GM21619 (cell line): ENCODE measurements at regions not wholly inside any gene's neighbourhood (a gene's known extent, or its start where the extent isn't known, plus 50 kb on each side); places are given as distances from the start of the nearest gene placed in this dataset.

Experiments used
- ATAC-seq: cut with Tn5 transposase; IDR thresholded peaks from one replicate; pipeline ENCODE4 v1.9.1; 2021; ENCODE audit not compliant: unreplicated experiment

- ATAC-seq = no peak
Measured at GRCh38 chr20:22652681-22653588, 68.6 kb upstream of the FOXA2 start.

DNA sequence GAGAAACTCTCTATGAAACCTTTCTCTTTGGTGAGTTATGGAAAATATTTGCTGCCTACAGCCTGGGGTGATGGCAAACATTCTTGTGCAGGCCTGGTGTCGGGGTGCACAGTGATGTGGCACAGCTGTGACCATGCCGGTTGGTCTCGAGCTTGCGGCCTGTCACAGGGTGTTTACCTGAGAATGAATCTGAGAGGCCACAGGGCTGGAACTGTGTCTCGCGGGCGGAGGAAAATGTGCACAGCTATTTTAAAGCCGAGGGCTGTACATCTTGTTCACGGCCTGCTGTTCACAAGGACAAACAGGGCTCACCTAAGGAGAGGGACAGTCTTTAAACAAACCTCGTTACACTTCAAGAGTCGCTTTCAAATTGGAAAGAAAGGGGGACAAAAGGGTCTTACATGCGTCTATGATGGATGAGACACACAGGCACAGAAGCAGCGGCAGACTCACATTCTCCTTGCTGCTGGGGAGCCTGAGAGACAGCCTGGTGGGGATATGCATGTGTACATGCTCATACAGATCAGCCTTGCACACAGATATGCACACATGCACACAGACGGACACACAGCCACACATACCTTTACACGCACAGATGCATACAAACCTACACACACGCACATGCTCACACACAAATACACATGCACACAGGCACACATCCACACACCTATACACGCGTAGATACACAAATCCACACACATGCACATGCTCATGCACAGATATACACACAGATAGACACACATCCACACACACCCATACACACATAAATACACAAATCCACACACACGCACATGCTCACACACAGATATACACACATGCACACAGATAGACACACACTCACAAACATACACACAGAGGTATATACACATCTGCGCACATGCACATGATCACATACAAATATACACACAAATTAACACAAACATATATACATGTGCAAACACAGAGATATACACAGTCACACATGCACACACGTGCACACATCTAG lies 69.6 kb upstream of the FOXA2 start:
- ATAC-seq = no peak

DNA sequence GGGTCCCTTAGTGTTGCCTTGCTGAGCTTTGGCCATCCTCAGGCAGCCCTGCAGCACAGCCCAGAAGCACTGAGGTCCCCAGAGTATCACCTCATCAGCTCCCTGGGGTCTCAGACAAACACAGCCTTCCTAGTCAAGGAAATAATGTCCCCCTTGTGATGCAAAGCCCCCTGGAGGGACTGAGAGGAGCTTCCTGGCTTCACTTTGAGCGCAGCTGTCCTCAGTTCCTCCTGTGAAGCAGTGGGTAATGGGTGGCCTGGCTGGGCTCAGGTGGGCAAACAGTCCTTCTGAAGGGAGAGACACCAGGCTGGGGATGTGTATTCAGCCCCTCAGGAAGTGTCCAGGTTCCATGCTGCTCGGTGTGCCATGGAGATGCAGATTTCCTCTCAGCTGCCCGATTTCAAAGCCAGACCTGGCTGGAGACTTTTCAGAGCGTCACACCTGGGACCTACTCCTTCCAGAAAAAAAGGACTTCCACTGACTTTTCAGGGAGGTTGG lies 79.2 kb upstream of the FOXA2 start:
- no peak for ATAC-seq

- ATAC-seq = no peak
Measured at GRCh38 chr20:22667198-22667597, 82.8 kb upstream of the FOXA2 start.

DNA sequence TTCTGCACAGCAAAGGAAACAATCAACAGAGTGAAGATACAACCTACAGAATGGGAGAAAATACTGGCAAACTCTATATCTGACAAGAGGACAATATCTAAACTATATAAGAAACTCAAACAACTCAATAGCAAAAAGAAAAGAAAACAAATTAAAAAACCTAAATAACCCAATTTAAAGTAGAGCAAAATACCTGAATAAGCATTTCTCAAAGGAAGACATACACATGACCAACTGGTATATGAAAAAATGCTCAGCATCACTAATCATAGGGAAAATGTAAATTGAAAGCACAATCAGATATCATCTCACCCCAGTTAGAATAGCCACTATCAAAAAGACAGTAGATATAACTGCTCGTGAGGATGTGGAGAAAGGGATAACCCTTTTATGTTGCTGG lies 87.8 kb upstream of the FOXA2 start:
- ATAC-seq = no peak

DNA sequence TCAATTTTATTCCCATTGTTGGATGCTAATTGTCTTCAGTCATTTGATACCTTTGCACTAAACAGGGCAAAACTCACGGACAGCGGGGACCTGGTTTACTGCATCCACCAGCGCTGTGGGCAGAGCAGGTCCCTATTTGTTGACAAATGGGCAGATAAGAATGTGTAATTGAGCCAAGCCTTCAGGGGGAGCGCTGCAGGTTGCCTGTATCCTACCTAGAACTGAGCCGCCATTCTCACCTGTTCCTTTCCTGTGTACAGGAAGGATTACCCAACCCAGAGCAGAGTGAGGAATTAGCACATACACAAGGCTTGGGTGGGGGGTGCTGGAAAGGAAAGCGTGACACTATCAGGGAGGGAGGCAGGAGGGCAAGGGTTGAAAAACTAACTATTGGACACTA lies 89.1 kb upstream of the FOXA2 start:
- ATAC-seq = no peak

GRCh38 chr20:22675341-22675740 lies 91.0 kb upstream of the FOXA2 start:
- ATAC-seq = no peak

DNA sequence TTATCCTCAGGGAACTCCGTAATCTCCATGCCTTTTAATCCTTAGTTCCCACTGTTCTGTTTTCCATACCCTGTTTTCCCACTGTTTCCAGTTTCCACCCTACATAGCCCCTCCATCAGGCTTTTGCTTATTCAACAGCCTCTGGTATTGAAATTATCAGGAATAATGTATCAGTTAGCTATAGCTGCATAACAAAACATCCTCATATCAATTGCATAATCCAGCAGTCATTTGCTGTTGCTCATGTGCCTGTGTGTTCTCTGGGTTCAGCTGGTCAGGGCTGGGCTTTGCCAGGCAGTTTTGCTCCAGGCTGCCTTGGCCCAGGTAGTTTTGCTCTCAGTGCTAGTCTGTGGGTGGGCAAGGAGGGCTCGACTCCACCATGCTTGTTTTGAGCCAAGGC lies 94.3 kb upstream of the FOXA2 start:
- ATAC-seq = no peak

DNA sequence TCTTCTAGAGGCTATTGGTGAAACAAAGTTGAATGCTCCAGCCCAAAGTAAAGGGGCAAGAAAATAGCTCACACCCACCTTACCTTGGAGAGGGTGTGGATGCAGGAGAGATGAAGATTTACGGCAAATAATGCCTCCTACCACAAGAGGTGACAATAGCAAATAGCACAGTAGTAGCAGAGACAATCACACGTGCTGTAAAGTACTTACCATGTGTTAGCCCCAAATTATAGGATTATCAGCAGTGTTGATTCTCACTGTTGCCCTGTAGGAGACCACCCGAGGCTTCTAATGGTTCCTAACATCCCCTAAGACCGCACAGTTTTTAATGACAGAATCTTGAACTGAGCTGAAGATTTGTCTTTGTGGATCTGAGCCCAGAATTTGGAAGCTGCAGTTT lies 94.8 kb upstream of the FOXA2 start:
- no peak for ATAC-seq

GRCh38 chr20:22680031-22680740 lies 95.8 kb upstream of the FOXA2 start:
- no peak for ATAC-seq

DNA sequence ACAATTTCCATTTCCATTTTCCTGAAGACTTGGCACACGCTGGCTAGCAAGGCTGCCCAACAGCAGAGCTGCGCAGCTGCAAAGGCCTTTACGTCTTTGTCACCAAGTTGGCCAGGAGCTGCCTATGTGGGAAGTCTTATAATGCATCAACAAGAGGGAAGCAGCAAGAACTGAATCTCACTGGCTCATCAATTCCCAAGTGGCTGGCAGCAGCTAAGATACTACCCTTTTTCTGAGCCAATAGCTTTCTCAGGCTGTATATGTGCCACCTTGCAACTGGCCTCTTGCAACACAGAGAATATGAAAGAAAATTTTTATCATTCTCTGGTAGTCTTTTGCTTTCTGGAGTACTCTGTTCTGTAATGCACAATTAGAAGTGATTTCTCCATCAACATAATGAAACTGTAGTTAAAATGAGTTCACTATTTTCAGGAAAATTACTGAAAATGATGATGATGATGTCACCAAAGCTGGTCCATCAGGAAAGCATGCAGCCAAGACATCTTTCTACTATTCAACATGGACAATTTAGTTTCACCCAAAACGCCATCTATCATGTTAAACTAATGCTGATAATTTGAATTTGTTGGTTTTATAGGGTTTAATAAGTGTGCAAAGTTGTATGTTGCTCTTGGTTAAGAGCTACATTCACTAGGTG lies 97.3 kb upstream of the FOXA2 start:
- no peak for ATAC-seq

GRCh38 chr20:22682381-22682780 lies 98.0 kb upstream of the FOXA2 start:
- no peak for ATAC-seq

- no peak for ATAC-seq
Measured at GRCh38 chr20:22684072-22684762, 99.8 kb upstream of the FOXA2 start.

DNA sequence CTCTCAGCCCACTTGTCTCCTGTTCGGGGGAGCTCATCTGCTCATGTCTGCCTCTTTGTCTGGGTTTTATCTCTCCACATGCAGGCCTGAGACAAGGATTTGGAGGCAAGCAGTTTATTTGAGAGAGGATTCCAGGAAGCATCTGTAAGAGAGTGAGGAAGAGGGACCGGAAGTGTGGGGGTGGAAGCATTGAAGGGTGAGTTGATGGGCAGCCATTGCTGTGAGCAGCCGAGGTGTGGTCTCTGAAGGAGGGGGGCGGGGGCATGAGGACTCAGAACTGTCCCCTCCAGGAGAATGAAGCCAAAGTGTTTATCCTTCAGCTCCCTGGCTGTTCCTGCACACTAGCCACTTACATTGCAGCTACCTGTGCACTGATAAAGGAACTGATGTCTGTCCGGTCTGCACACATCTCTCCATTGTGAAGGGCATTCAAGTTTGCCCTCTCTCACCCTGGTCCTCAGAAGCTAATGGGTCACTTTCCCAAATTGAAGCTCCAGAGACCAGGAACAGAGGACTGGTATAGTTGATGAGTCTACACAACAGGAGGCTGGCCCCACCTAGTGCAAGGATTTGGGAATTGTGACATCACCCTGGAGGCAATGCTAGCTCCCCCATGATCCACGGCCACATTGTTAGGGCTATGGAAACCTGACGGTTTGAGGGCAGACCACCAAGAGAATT lies 100.5 kb upstream of the FOXA2 start:
- no peak for ATAC-seq

- ATAC-seq = no peak
Measured at GRCh38 chr20:22686097-22686496, 101.7 kb upstream of the FOXA2 start.

DNA sequence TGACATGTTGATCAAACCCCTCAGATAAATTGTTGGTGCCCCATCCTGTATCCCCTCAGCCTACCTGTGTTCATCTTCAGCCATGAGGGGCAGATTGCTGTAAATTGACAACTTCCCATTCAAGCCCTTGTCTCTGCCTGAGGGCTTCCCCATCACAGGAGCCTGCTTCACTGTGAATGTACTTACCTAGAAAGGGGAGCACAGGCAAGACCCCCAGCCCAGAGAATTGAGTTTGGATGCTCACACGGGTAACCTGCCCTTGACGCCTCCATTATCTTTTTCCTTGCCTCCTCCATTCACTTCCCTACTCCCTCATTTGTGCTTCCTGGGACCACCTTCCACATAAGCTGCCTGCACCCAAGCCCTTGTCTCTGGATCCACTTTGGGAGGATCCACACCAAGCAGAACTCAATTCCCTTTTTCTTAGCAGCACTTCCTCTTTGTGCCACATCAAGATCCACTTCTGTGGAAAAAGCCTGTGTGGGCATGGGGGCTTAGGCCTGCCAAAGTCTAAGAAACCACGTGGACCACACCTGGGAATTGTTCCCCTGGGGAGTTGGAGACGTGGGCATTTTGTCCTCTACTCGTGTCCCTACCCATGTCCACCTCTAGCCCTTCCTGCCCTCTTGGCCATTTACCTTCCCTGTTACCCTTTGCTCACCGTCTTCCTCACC lies 103.4 kb upstream of the FOXA2 start:
- ATAC-seq = no peak

DNA sequence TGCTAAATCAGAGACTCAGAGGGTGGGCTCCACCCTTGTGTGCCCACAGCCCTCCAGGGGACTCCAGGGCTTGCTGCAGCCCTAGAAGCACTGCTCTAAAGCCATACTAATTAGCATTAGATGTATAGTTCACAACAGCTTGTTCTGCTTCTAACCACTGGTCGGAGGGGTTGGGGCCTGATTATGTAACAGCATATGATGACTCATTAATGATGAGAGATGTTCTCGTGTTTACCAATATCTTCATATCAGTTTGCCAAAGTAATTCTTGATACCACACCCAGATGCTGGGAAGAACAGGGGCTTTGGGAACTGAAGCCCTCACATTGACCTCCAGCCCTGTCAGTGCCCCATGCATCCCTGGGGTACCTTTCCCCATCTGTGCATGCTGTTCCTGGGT lies 104.1 kb upstream of the FOXA2 start:
- ATAC-seq = no peak

DNA sequence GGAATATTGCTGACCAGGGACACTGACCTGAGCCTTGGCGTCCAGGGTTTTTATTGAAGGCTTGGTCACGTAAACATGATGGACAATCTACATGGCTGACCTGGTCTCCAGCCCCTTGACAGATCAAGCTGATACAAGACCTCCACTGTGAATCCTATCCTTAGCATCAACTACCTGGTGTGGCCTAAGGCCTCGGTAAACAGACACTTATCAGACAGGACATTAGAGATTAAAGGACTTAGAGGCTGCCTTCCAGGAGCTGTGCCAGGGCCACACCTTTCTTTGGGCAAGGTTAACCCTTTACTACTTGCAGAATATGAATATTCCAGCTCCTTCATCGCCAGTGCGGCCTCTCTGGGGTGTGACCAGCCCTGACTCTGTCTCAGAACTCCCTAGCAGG lies 104.9 kb upstream of the FOXA2 start:
- no peak for ATAC-seq

DNA sequence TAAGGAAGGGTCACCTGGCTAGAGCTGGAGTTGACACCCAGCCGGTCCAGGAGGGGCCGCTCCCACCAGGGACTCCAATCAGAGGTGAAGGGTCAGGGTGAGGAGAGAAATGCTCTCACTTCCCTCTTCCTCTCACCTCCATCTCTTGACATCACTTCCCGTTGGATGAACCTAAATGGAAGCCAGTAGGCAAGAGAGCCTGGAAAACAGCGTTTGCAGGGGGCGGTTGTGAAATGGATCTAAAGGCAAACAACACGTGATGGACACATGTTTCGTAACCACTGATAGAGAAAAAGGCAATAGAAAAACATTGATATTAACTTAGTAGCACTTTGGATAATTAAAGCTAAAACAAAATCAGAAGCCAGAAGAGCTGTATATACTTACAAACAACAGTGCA lies 105.6 kb upstream of the FOXA2 start:
- no peak for ATAC-seq
